ENCODE measurements at regions not wholly inside any gene's neighbourhood (a gene's known extent, or its start where the extent isn't known, plus 50 kb on each side); places are given as distances from the start of the nearest gene placed in this dataset.

GRCh38 chr7:148500978-148501377, 89.6 kb upstream of the C7orf33 start:
- dilution Hi-C loops (cut with MboI; ENCODE audit: extremely low pct_ligation_motif_present, low sequenced_read_pairs) (no loop called here), intact Hi-C loops (cut with micrococcal nuclease) (no loop called here)
- DNase-seq (ENCODE audit: low read depth, low spot score) (no peak), FAIRE-seq (no peak)
- no peak for TF ChIP-seq JUN (IDR thresholded peaks at IDR 0.05; ENCODE audit: borderline replicate concordance, insufficient read depth, insufficient read length, low read depth)
- no peak for TF ChIP-seq EZH2 (IDR thresholded peaks at IDR 0.05; ENCODE audit: borderline replicate concordance, low read depth, low read length, severe bottlenecking)
- no peak for TF ChIP-seq CTCF (IDR thresholded peaks at IDR 0.05; ENCODE audit: extremely low read depth in 1 of 2, insufficient read depth in 1 of 2, low read depth in 1 of 2, low read length in 2 of 2)
- TF ChIP-seq MYC (IDR thresholded peaks at IDR 0.05; ENCODE audit: low read depth, low read length), result no peak
- no peak for TF ChIP-seq MAX (IDR thresholded peaks at IDR 0.05; ENCODE audit: insufficient read depth, insufficient read length)
- TF ChIP-seq FOS (IDR thresholded peaks at IDR 0.05; ENCODE audit: borderline replicate concordance, insufficient read depth, low read length), result no peak
- TF ChIP-seq POLR2A (IDR thresholded peaks at IDR 0.05; ENCODE audit: low read depth, low read length), result no peak
- no peak for TF ChIP-seq GATA2 (IDR thresholded peaks at IDR 0.05; ENCODE audit: insufficient read depth, insufficient read length, low read depth, low read length)
- TF ChIP-seq POLR2AphosphoS5 (IDR thresholded peaks at IDR 0.05; ENCODE audit: insufficient read depth, low read depth, low read length), result no peak
- no TSS peak for BruUV-seq (replicated peaks)
- no peak overlapping the region for H3K27ac ChIP-seq (ENCODE audit: insufficient read depth, low read depth, low read length)
- ChIA-PET POLR2A (no interaction called here), CTCF (no interaction called here)
- no peak overlapping the region for H3K4me2 ChIP-seq (ENCODE audit: insufficient read depth, low read length)
- H3K9me1 ChIP-seq (replicated peaks; ENCODE audit: control insufficient read depth, extremely low read depth, insufficient read depth, low read length), result no peaks in the 10 kb centered on the region
- H3K9ac ChIP-seq (replicated peaks; ENCODE audit: extremely low read depth, insufficient read depth, low read length), result no peak overlapping the region
- no peaks in the 10 kb centered on the region for H4K20me1 ChIP-seq (replicated peaks; ENCODE audit: control insufficient read depth, extremely low read depth, insufficient read depth, low read length)
- no peak overlapping the region for H2AFZ ChIP-seq (ENCODE audit: low read depth, low read length)
- no peaks in the 10 kb centered on the region for H3K9me3 ChIP-seq (replicated peaks; ENCODE audit: control insufficient read depth, insufficient read depth, low read length)
- no peaks in the 10 kb centered on the region for H3K79me2 ChIP-seq (ENCODE audit: control insufficient read depth, insufficient read depth, low read length)
- H3K4me3 ChIP-seq (replicated peaks in 1 of 3; ENCODE audit: insufficient read depth in 1 of 3, low read depth in 1 of 3, low read length in 3 of 3), result no peak overlapping the region
- no peaks in the 10 kb centered on the region for H3K36me3 ChIP-seq (ENCODE audit: control insufficient read depth in 2 of 2, extremely low read depth in 1 of 2, insufficient read depth in 2 of 2, low read length in 2 of 2)
- H3K4me1 ChIP-seq (ENCODE audit: control insufficient read depth, extremely low read depth, insufficient read depth, low read length), result no peaks in the 10 kb centered on the region
- H3K27me3 ChIP-seq (ENCODE audit: control insufficient read depth in 2 of 2, insufficient read depth in 2 of 2, low read length in 2 of 2), result peaks cover 0 to 2% of the 10 kb centered on the region in 2 experiments

All from endothelial cell of umbilical vein (primary cell).